A549 (cell line): ENCODE measurements at regions not wholly inside any gene's neighbourhood (a gene's known extent, or its start where the extent isn't known, plus 50 kb on each side); places are given as distances from the start of the nearest gene placed in this dataset.

Experiments
- ATAC-seq, 2 experiments: fragments of 200-7000 bp in 1 of 2; fragments of >200 bp in 1 of 2; cut with Nextera tagmentation in 1 of 2; cut with Tn5 transposase in 1 of 2; 3 replicates each; pipeline versions ENCODE4 v1.8.0 to v1.9.1; 2018 to 2020; ENCODE audit warnings: mild to moderate bottlenecking in 1 of 2, moderate library complexity in 1 of 2
- CTCF ChIA-PET: fragments of 300-600 bp; sonication (Branson Sonifier 250); formaldehyde crosslinking; extraction: SDS; loops from one replicate; lab custom pipeline; 2021; ENCODE audit warnings: antibody characterized with exemption, inconsistent platforms; lab: Yijun Ruan, JAX
- POLR2A ChIA-PET: fragments of 350-600 bp; formaldehyde crosslinking; extraction: SDS; loops from one replicate; lab custom pipeline; 2021; ENCODE audit warnings: antibody characterized with exemption, inconsistent platforms; lab: Yijun Ruan, JAX
- DNase-seq, 2 experiments: peaks; one replicate each; pipeline versions ENCODE4 v3.0.0 to v3.0.0-alpha.2; 2011 to 2016; ENCODE audit warnings: low read depth in 1 of 2, low spot score in 1 of 2
- FAIRE-seq: peaks from 2 replicates; lab custom pipeline; 2011; peaks lifted over from hg19 to GRCh38; lab: Jason Lieb, UNC
- H3K27ac ChIP-seq, 2 experiments: fragments of >200 bp; sonication (Bioruptor Twin); formaldehyde crosslinking; 3 replicates each; pipeline ENCODE4 v1.5.1; 2016 to 2017
- H3K4me1 ChIP-seq: fragments of >200 bp; sonication (Bioruptor Twin); formaldehyde crosslinking; 3 replicates; pipeline ENCODE4 v1.6.1; 2016
- H3K4me2 ChIP-seq: fragments of >200 bp; sonication (Bioruptor Twin); formaldehyde crosslinking; 3 replicates; pipeline ENCODE4 v1.6.1; 2016
- H3K4me3 ChIP-seq: fragments of >200 bp; sonication (Bioruptor Twin); formaldehyde crosslinking; 3 replicates; pipeline ENCODE4 v1.5.1; 2016
- H3K9me3 ChIP-seq: fragments of >200 bp; sonication (Bioruptor Twin); formaldehyde crosslinking; 3 replicates; pipeline ENCODE4 v1.6.1; 2016
- BCL3 ChIP-seq: fragments of >200 bp; sonication (Bioruptor Twin); formaldehyde crosslinking; IDR thresholded peaks from 3 replicates; pipeline ENCODE4 v1.6.1; 2016
- CBX2 ChIP-seq: fragments of 200-600 bp; sonication (generic); IDR thresholded peaks from 2 replicates; pipeline ENCODE4 v1.6.1; 2016; ENCODE audit warnings: low read depth, mild to moderate bottlenecking, borderline replicate concordance
- CEBPB ChIP-seq, 2 experiments: fragments of >200 bp in 1 of 2; sonication (Bioruptor Twin) in 1 of 2; formaldehyde crosslinking in 1 of 2; IDR thresholded peaks; 2 replicates each; pipeline ENCODE4 v1.6.1; 2012 to 2016
- CHD4 ChIP-seq: fragments of 200-600 bp; sonication (generic); IDR thresholded peaks from 2 replicates; pipeline ENCODE4 v1.6.1; 2016; ENCODE audit warnings: antibody characterized with exemption, mild to moderate bottlenecking, borderline replicate concordance
- E2F6 ChIP-seq: IDR thresholded peaks from 2 replicates; pipeline ENCODE4 v1.6.1; 2012; ENCODE audit warnings: low read depth, borderline replicate concordance
- EHF ChIP-seq: fragments of 250-450 bp; sonication (Bioruptor Pico); IDR thresholded peaks from 2 replicates; pipeline ENCODE4 v1.5.0; 2020; ENCODE audit warnings: mild to moderate bottlenecking
- ELK1 ChIP-seq: fragments of 150-350 bp; IDR thresholded peaks from 2 replicates; pipeline ENCODE4 v1.6.1; 2014; ENCODE audit warnings: low read depth, mild to moderate bottlenecking, low read length
- EP300 ChIP-seq, 2 experiments: fragments of >200 bp; sonication (Bioruptor Twin); formaldehyde crosslinking; IDR thresholded peaks; 2 replicates in 1 of 2; 3 replicates in 1 of 2; pipeline ENCODE4 v1.6.1; 2016 to 2017
- FOXS1 ChIP-seq: fragments of 250-450 bp; sonication (Bioruptor Pico); IDR thresholded peaks from 2 replicates; pipeline ENCODE4 v1.5.0; 2020; ENCODE audit warnings: mild to moderate bottlenecking, moderate library complexity
- GATA3 ChIP-seq: IDR thresholded peaks from 2 replicates; pipeline ENCODE4 v1.6.1; 2012; ENCODE audit warnings: borderline replicate concordance
- HMGXB4 ChIP-seq: fragments of 250-450 bp; sonication (Bioruptor Pico); IDR thresholded peaks from 2 replicates; pipeline ENCODE4 v1.5.0; 2021; ENCODE audit warnings: mild to moderate bottlenecking, moderate library complexity, borderline replicate concordance
- HOXA7 ChIP-seq: fragments of 250-450 bp; sonication (Bioruptor Pico); IDR thresholded peaks from 2 replicates; pipeline ENCODE4 v1.5.0; 2020; ENCODE audit warnings: mild to moderate bottlenecking, moderate library complexity
- HOXB13 ChIP-seq: fragments of 250-450 bp; sonication (Bioruptor Pico); IDR thresholded peaks from 2 replicates; pipeline ENCODE4 v1.5.0; 2020; ENCODE audit warnings: low read depth, mild to moderate bottlenecking, moderate library complexity
- HOXB5 ChIP-seq: fragments of 250-450 bp; sonication (Bioruptor Pico); IDR thresholded peaks from 2 replicates; pipeline ENCODE4 v1.5.0; 2020; ENCODE audit warnings: mild to moderate bottlenecking, moderate library complexity
- KDM1A ChIP-seq: fragments of 200-600 bp; sonication (generic); IDR thresholded peaks from 2 replicates; pipeline ENCODE4 v1.6.1; 2016; ENCODE audit warnings: low read depth, mild to moderate bottlenecking
- MAZ ChIP-seq: fragments of 150-350 bp; IDR thresholded peaks from 2 replicates; pipeline ENCODE4 v1.6.1; 2014; ENCODE audit warnings: antibody characterized with exemption, low read depth, low read length, borderline replicate concordance
- NPAS2 ChIP-seq: fragments of 250-450 bp; sonication (Bioruptor Pico); IDR thresholded peaks from 2 replicates; pipeline ENCODE4 v1.8.0; 2022; ENCODE audit warnings: mild to moderate bottlenecking, moderate library complexity, borderline replicate concordance
- NR3C1 ChIP-seq: fragments of >200 bp; sonication (Bioruptor Twin); formaldehyde crosslinking; IDR thresholded peaks from 3 replicates; pipeline ENCODE4 v1.6.1; 2017
- PBX3 ChIP-seq: IDR thresholded peaks from 2 replicates; pipeline ENCODE4 v1.6.1; 2012
- PHF8 ChIP-seq: fragments of 200-600 bp; sonication (generic); IDR thresholded peaks from 2 replicates; pipeline ENCODE4 v1.6.1; 2016; ENCODE audit warnings: low read depth, mild to moderate bottlenecking, antibody characterized with exemption, moderate library complexity, borderline replicate concordance
- ZFP36 ChIP-seq: fragments of 450-650 bp; IDR thresholded peaks from 2 replicates; pipeline ENCODE4 v1.6.1; 2014; ENCODE audit warnings: borderline replicate concordance; ENCODE audit not compliant: partially characterized antibody
- WGBS: methylation state at CpG from one replicate; pipeline ENCODE4 v1.1.6; 2017; ENCODE audit errors: missing lambda C conversion rate; 5-methylcytosine and 5-hydroxymethylcytosine counted together
- TF ChIP-seq, protein P1 (sequence below): IDR thresholded peaks from 2 replicates; pipeline ENCODE4 v1.6.1; 2012

DNA sequence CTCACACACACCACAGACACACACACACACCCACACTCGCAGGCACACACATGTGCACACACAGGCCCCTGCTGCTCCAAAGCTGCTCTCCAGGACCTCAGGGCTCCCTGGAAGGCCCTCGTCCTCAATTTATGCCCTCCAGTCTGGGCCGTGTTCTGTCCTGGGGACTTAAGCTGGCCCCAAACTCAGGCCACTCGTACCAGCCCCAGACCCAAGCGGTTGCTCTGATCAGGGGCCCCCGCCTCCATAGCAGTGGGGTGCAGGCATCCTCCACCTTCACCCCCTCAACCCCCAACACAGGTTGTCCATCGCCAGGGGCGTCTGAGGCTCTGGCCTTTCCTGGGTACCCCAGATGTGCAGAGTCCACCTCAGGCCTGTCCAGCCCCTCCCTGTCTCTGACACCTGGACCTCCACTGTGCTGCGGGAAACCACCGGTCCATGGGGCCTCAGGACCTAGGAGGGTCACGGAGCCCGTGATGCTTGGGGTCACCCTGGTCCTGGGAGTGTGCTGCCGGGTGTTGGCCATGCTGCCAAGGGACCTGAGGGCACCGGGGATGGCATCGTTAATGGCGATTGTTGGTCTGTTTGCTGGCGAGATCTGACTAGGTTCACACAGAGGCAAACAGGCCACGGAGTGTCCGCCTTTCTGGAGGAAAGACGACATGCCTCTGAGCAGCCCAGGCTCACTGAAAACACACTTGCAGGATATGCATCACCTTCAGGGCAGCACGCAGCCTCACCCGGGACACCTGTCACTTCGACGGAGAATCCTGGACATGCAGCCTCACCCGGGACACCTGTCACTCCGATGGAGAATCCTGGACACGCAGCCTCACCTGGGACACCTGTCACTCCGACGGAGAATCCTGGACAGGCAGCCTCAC, 155.6 kb downstream of the NDUFA10 start:
- TF ChIP-seq KDM1A (no peak), ZFP36 (no peak), NR3C1 (no peak), HOXB13 (CRISPR knock-in tag) (no peak), CHD4 (no peak), HOXB5 (no peak)
- TF ChIP-seq, protein P1, sequence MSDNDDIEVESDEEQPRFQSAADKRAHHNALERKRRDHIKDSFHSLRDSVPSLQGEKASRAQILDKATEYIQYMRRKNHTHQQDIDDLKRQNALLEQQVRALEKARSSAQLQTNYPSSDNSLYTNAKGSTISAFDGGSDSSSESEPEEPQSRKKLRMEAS, result no peak
- TF ChIP-seq, all 56 proteins: peak for 0
- H3K27ac ChIP-seq, result no peak overlapping the region
- ChIA-PET CTCF (no interaction called here), POLR2A (no interaction called here)
- peaks cover 9% of the 10 kb centered on the region for H3K9me3 ChIP-seq
- H3K4me3 ChIP-seq, result no peak overlapping the region
- ATAC-seq (no peak; a peak in 1 of 6 replicates), DNase-seq (no peak), FAIRE-seq (no peak)
- no peaks in the 10 kb centered on the region for H3K4me1 ChIP-seq
- H3K4me2 ChIP-seq, result no peak overlapping the region
- WGBS, result 49% methylated on average over 22 of the region's 29 CpGs

- no peaks in the 10 kb centered on the region for H3K4me1 ChIP-seq
- ChIA-PET POLR2A (no interaction called here), CTCF (no interaction called here)
- DNase-seq, result no peak
- no peak overlapping the region for H3K4me2 ChIP-seq
- H3K9me3 ChIP-seq, result peaks cover 9% of the 10 kb centered on the region
- ATAC-seq, result no peak
- TF ChIP-seq GATA3 (no peak), NR3C1 (no peak), PHF8 (no peak), MAZ (no peak), EP300 (IDR thresholded peaks at IDR 0.05) (no peak), PBX3 (no peak), CEBPB (IDR thresholded peaks at IDR 0.05) (no peak), E2F6 (no peak), BCL3 (no peak), FOXS1 (CRISPR knock-in tag) (no peak), CBX2 (no peak), HOXA7 (no peak), HMGXB4 (CRISPR knock-in tag) (no peak), HOXB13 (CRISPR knock-in tag) (no peak), NPAS2 (no peak), ELK1 (no peak), EHF (CRISPR knock-in tag) (no peak)
- TF ChIP-seq, protein P1, result no peak
- FAIRE-seq, result no peak
- no peak overlapping the region for H3K27ac ChIP-seq
- 54% methylated on average over 4 of the region's 4 CpGs for WGBS
- no peak overlapping the region for H3K4me3 ChIP-seq
These were observed 156.5 kb downstream of the NDUFA10 start for GRCh38 chr2:239868556-239869181.
